WTC11 (cell line): ENCODE measurements at regions not wholly inside any gene's neighbourhood (a gene's known extent, or its start where the extent isn't known, plus 50 kb on each side); places are given as distances from the start of the nearest gene placed in this dataset.
A peak's percentile ranks its signal among the peaks of the same experiment; 100 is the strongest.

ENCODE experiments used
- ATAC-seq: fragments of 200-7000 bp; cut with Tn5 transposase; 2 replicates; pipeline ENCODE4 v1.10.0; 2021; ENCODE audit warnings: mild to moderate bottlenecking, moderate library complexity
- CTCF ChIA-PET: fragments of 300-600 bp; sonication (Branson Sonifier 250); formaldehyde crosslinking; loops from one replicate; lab custom pipeline; 2021; ENCODE audit warnings: antibody characterized with exemption; lab: Charles Lee
- POLR2A ChIA-PET: fragments of 350-600 bp; sonication (Branson Sonifier 250); formaldehyde crosslinking; loops from one replicate; lab custom pipeline; 2021; ENCODE audit warnings: antibody characterized with exemption; lab: Charles Lee
- DNase-seq: peaks from one replicate; pipeline ENCODE4 v3.0.0; 2021; ENCODE audit warnings: low spot score
- H3K27ac Mint-ChIP-seq: 2 replicates; pipeline ENCODE4 v1.8.0; 2021; ENCODE audit warnings: mixed read lengths
- H3K27me3 Mint-ChIP-seq: 2 replicates; pipeline ENCODE4 v1.8.0; 2021; ENCODE audit warnings: low read depth, mild to moderate bottlenecking, moderate library complexity, mixed read lengths
- H3K36me3 Mint-ChIP-seq: 2 replicates; pipeline ENCODE4 v1.8.0; 2021; ENCODE audit warnings: mixed read lengths
- H3K4me1 Mint-ChIP-seq: 2 replicates; pipeline ENCODE4 v1.8.0; 2022; ENCODE audit warnings: mixed read lengths
- H3K4me3 Mint-ChIP-seq: 2 replicates; pipeline ENCODE4 v1.8.0; 2021; ENCODE audit warnings: mild to moderate bottlenecking, moderate library complexity, mixed read lengths
- H3K9me3 Mint-ChIP-seq: 2 replicates; pipeline ENCODE4 v1.8.0; 2021; ENCODE audit warnings: mixed read lengths
- AFF4 ChIP-seq: sonication (generic); formaldehyde crosslinking; IDR thresholded peaks from 2 replicates; pipeline ENCODE4 v1.8.1; 2023; ENCODE audit warnings: mild to moderate bottlenecking, missing genetic modification reagents, borderline replicate concordance
- CBFB ChIP-seq: sonication (generic); formaldehyde crosslinking; IDR thresholded peaks from 2 replicates; pipeline ENCODE4 v1.8.1; 2022; ENCODE audit warnings: mild to moderate bottlenecking, low read depth, missing genetic modification reagents
- CREB1 ChIP-seq: sonication (generic); formaldehyde crosslinking; IDR thresholded peaks from 2 replicates; pipeline ENCODE4 v1.8.0; 2023; ENCODE audit warnings: mild to moderate bottlenecking, missing genetic modification reagents
- CREM ChIP-seq: sonication (generic); formaldehyde crosslinking; IDR thresholded peaks from 2 replicates; pipeline ENCODE4 v1.8.1; 2022; ENCODE audit warnings: mild to moderate bottlenecking, missing genetic modification reagents, moderate library complexity
- FOXJ3 ChIP-seq: sonication (generic); formaldehyde crosslinking; IDR thresholded peaks from 2 replicates; pipeline ENCODE4 v1.9.0; 2021; ENCODE audit warnings: missing genetic modification reagents, mild to moderate bottlenecking, borderline replicate concordance
- GABPB1 ChIP-seq: sonication (generic); formaldehyde crosslinking; IDR thresholded peaks from 2 replicates; pipeline ENCODE4 v1.8.1; 2023; ENCODE audit warnings: mild to moderate bottlenecking, missing genetic modification reagents
- HMGXB4 ChIP-seq: sonication (generic); formaldehyde crosslinking; IDR thresholded peaks from 2 replicates; pipeline ENCODE4 v1.8.1; 2023; ENCODE audit warnings: mild to moderate bottlenecking, moderate library complexity, missing genetic modification reagents
- JAZF1 ChIP-seq: fragments of 250-450 bp; sonication (Bioruptor Pico); IDR thresholded peaks from 2 replicates; pipeline ENCODE4 v1.9.0; 2021; ENCODE audit warnings: moderate library complexity, mild to moderate bottlenecking, inconsistent platforms
- KAT7 ChIP-seq: sonication (generic); formaldehyde crosslinking; IDR thresholded peaks from 2 replicates; pipeline ENCODE4 v1.8.1; 2023; ENCODE audit warnings: missing genetic modification reagents, mild to moderate bottlenecking, borderline replicate concordance
- MYBL2 ChIP-seq: sonication (generic); formaldehyde crosslinking; IDR thresholded peaks from 2 replicates; pipeline ENCODE4 v1.8.1; 2023; ENCODE audit warnings: mild to moderate bottlenecking, moderate library complexity, missing genetic modification reagents
- OVOL2 ChIP-seq: fragments of 250-450 bp; sonication (Bioruptor Pico); IDR thresholded peaks from 2 replicates; pipeline ENCODE4 v1.9.0; 2021; ENCODE audit warnings: mild to moderate bottlenecking, borderline replicate concordance
- PREB ChIP-seq: sonication (generic); formaldehyde crosslinking; IDR thresholded peaks from 2 replicates; pipeline ENCODE4 v1.8.1; 2022; ENCODE audit warnings: mild to moderate bottlenecking, missing genetic modification reagents, moderate library complexity, borderline replicate concordance
- PRRX2 ChIP-seq: fragments of 250-450 bp; sonication (Bioruptor Pico); IDR thresholded peaks from 2 replicates; pipeline ENCODE4 v1.8.0; 2021; ENCODE audit warnings: mild to moderate bottlenecking
- SMAD3 ChIP-seq: sonication (generic); formaldehyde crosslinking; IDR thresholded peaks from 2 replicates; pipeline ENCODE4 v1.8.0; 2022; ENCODE audit warnings: missing genetic modification reagents, mild to moderate bottlenecking, borderline replicate concordance
- TCF7 ChIP-seq: sonication (generic); formaldehyde crosslinking; IDR thresholded peaks from 2 replicates; pipeline ENCODE4 v1.8.0; 2022; ENCODE audit warnings: mild to moderate bottlenecking, low read depth, missing genetic modification reagents, moderate library complexity
- ZBTB21 ChIP-seq: sonication (generic); formaldehyde crosslinking; IDR thresholded peaks from 2 replicates; pipeline ENCODE4 v1.8.1; 2023; ENCODE audit warnings: mild to moderate bottlenecking, missing genetic modification reagents, borderline replicate concordance
- TF ChIP-seq, protein P1 (sequence below): fragments of 250-450 bp; sonication (Bioruptor Pico); IDR thresholded peaks from 2 replicates; pipeline ENCODE4 v1.9.0; 2021; ENCODE audit warnings: mild to moderate bottlenecking
- TF ChIP-seq, protein P2 (sequence below): sonication (generic); formaldehyde crosslinking; IDR thresholded peaks from 2 replicates; pipeline ENCODE4 v1.8.1; 2022; ENCODE audit warnings: low read depth, missing genetic modification reagents, borderline replicate concordance
- TF ChIP-seq, protein P3 (sequence below): sonication (generic); formaldehyde crosslinking; conservative IDR thresholded peaks from 2 replicates; pipeline ENCODE4 v1.8.1; 2023; ENCODE audit warnings: mild to moderate bottlenecking, low read depth, missing genetic modification reagents, moderate library complexity
- TF ChIP-seq, protein P4 (sequence below): sonication (generic); formaldehyde crosslinking; IDR thresholded peaks from 2 replicates; pipeline ENCODE4 v1.8.1; 2022; ENCODE audit warnings: mild to moderate bottlenecking, moderate library complexity, missing genetic modification reagents
- TF ChIP-seq, protein P5 (sequence below): sonication (generic); formaldehyde crosslinking; IDR thresholded peaks from 2 replicates; pipeline ENCODE4 v1.8.0; 2022; ENCODE audit warnings: mild to moderate bottlenecking, missing genetic modification reagents

DNA sequence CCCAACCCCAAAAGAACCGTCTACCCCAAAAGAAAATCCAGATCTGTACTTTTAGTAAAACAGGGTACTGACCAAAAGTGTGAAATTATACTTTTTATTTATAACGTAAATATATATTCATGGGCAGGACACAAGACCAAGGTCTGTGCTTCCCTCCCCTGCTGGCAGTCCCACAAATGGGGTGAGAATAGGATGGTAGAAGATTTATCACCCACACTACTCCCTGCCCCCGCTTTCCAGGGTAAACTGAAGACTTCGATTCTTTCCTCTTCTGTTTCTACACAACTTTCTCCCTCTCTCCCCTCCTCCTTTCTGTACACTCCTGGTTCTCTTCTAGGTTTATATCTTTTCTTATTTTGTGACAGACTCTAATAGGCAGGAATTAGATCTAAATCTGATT is 79.7 kb downstream of the MDH1 start:
- no peaks in the 10 kb centered on the region for H3K36me3 Mint-ChIP-seq
- peaks cover 26% of the 10 kb centered on the region for H3K4me1 Mint-ChIP-seq
- no peak for DNase-seq
- no peaks in the 10 kb centered on the region for H3K27me3 Mint-ChIP-seq
- no peak for TF ChIP-seq CREB1
- TF ChIP-seq, protein P1, sequence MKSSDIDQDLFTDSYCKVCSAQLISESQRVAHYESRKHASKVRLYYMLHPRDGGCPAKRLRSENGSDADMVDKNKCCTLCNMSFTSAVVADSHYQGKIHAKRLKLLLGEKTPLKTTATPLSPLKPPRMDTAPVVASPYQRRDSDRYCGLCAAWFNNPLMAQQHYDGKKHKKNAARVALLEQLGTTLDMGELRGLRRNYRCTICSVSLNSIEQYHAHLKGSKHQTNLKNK (CRISPR knock-in tag): no peak
- TF ChIP-seq, protein P2, sequence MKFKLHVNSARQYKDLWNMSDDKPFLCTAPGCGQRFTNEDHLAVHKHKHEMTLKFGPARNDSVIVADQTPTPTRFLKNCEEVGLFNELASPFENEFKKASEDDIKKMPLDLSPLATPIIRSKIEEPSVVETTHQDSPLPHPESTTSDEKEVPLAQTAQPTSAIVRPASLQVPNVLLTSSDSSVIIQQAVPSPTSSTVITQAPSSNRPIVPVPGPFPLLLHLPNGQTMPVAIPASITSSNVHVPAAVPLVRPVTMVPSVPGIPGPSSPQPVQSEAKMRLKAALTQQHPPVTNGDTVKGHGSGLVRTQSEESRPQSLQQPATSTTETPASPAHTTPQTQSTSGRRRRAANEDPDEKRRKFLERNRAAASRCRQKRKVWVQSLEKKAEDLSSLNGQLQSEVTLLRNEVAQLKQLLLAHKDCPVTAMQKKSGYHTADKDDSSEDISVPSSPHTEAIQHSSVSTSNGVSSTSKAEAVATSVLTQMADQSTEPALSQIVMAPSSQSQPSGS (CRISPR knock-in tag): no peak
- peak overlapping the region; percentile 6; the same call in 1 of the 2 replicates for H3K4me3 Mint-ChIP-seq
- POLR2A ChIA-PET: no interaction called here
- peak; percentile 34 for ATAC-seq
- CTCF ChIA-PET: no interaction called here
- peaks cover 14% of the 10 kb centered on the region for H3K9me3 Mint-ChIP-seq
- peak overlapping the region; percentile 63 for H3K27ac Mint-ChIP-seq

DNA sequence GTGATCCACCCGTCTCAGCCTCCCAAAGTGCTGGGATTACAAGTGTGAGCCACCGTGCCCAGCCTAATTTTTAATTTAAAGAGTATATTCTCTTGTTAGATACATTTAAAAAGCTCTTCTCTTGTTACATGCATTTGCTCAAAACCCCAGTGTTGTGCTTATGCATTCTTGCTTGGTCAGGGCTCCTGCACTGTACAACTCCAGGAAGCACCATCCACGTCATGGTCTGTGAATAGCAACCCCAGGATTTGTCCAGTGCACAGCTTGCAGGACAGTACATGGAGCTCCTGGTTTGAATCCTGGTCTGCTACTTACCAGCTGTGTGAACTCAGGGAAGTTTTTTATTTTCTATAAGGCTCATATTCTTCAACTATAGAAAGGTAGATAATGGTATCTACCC is 80.8 kb downstream of the MDH1 start:
- H3K27ac Mint-ChIP-seq: no peak overlapping the region
- ATAC-seq: no peak
- CTCF ChIA-PET: no interaction called here

More for the DNA sequence above, 80.8 kb downstream of the MDH1 start:
- POLR2A ChIA-PET: no interaction called here
- no peak for TF ChIP-seq TCF7
- TF ChIP-seq, protein P1 (CRISPR knock-in tag): no peak
- no peak for TF ChIP-seq PREB (CRISPR knock-in tag)
- no peak for TF ChIP-seq ZBTB21 (CRISPR knock-in tag)
- TF ChIP-seq, protein P3, sequence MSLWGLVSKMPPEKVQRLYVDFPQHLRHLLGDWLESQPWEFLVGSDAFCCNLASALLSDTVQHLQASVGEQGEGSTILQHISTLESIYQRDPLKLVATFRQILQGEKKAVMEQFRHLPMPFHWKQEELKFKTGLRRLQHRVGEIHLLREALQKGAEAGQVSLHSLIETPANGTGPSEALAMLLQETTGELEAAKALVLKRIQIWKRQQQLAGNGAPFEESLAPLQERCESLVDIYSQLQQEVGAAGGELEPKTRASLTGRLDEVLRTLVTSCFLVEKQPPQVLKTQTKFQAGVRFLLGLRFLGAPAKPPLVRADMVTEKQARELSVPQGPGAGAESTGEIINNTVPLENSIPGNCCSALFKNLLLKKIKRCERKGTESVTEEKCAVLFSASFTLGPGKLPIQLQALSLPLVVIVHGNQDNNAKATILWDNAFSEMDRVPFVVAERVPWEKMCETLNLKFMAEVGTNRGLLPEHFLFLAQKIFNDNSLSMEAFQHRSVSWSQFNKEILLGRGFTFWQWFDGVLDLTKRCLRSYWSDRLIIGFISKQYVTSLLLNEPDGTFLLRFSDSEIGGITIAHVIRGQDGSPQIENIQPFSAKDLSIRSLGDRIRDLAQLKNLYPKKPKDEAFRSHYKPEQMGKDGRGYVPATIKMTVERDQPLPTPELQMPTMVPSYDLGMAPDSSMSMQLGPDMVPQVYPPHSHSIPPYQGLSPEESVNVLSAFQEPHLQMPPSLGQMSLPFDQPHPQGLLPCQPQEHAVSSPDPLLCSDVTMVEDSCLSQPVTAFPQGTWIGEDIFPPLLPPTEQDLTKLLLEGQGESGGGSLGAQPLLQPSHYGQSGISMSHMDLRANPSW (CRISPR knock-in tag): no peak
- TF ChIP-seq, protein P4, sequence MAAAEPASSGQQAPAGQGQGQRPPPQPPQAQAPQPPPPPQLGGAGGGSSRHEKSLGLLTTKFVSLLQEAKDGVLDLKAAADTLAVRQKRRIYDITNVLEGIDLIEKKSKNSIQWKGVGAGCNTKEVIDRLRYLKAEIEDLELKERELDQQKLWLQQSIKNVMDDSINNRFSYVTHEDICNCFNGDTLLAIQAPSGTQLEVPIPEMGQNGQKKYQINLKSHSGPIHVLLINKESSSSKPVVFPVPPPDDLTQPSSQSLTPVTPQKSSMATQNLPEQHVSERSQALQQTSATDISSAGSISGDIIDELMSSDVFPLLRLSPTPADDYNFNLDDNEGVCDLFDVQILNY: no peak
- no peak for TF ChIP-seq HMGXB4 (CRISPR knock-in tag)
- no peak for TF ChIP-seq CBFB (CRISPR knock-in tag)
- no peak for TF ChIP-seq CREM (CRISPR knock-in tag)
- TF ChIP-seq MYBL2 (CRISPR knock-in tag): no peak
- no peak for TF ChIP-seq PRRX2 (CRISPR knock-in tag)
- TF ChIP-seq, protein P5, sequence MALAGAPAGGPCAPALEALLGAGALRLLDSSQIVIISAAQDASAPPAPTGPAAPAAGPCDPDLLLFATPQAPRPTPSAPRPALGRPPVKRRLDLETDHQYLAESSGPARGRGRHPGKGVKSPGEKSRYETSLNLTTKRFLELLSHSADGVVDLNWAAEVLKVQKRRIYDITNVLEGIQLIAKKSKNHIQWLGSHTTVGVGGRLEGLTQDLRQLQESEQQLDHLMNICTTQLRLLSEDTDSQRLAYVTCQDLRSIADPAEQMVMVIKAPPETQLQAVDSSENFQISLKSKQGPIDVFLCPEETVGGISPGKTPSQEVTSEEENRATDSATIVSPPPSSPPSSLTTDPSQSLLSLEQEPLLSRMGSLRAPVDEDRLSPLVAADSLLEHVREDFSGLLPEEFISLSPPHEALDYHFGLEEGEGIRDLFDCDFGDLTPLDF (CRISPR knock-in tag): no peak
- TF ChIP-seq JAZF1 (CRISPR knock-in tag): no peak
- TF ChIP-seq KAT7: no peak
- no peak for TF ChIP-seq SMAD3 (CRISPR knock-in tag)
- TF ChIP-seq FOXJ3 (CRISPR knock-in tag): no peak
- TF ChIP-seq OVOL2 (CRISPR knock-in tag): no peak
- no peak for TF ChIP-seq AFF4 (CRISPR knock-in tag)
- no peak for TF ChIP-seq GABPB1 (CRISPR knock-in tag)
- TF ChIP-seq, all 79 proteins: peak for 0
- Mint-ChIP-seq H3K4me1 (peaks cover 26% of the 10 kb centered on the region), H3K36me3 (no peaks in the 10 kb centered on the region), H3K9me3 (peaks cover 7% of the 10 kb centered on the region), H3K27me3 (no peaks in the 10 kb centered on the region), H3K4me3 (no peak overlapping the region)
- no peak for DNase-seq
